Hepatocyte (in vitro differentiated cells): ENCODE measurements at regions not wholly inside any gene's neighbourhood (a gene's known extent, or its start where the extent isn't known, plus 50 kb on each side); places are given as distances from the start of the nearest gene placed in this dataset.

Experiments
- DNase-seq: peaks from one replicate; pipeline ENCODE4 v3.0.0-alpha.2; 2016; ENCODE audit warnings: low spot score
- H2AFZ ChIP-seq: fragments of 200-600 bp; sonication (generic); 2 replicates; pipeline ENCODE4 v1.6.0; 2016; ENCODE audit warnings: antibody characterized with exemption, mild to moderate bottlenecking
- H3K27ac ChIP-seq: fragments of 200-600 bp; sonication (generic); 2 replicates; pipeline ENCODE4 v1.5.1; 2016; ENCODE audit warnings: mild to moderate bottlenecking
- H3K27me3 ChIP-seq: fragments of 200-600 bp; sonication (generic); 2 replicates; pipeline ENCODE4 v1.6.1; 2016
- H3K36me3 ChIP-seq: fragments of 200-600 bp; sonication (generic); replicated peaks from 2 replicates; pipeline ENCODE4 v1.5.1; 2016; ENCODE audit warnings: low read depth; ENCODE audit not compliant: insufficient read depth
- H3K4me1 ChIP-seq: fragments of 200-600 bp; sonication (generic); 2 replicates; pipeline ENCODE4 v1.5.1; 2016; ENCODE audit warnings: mild to moderate bottlenecking, moderate library complexity; ENCODE audit not compliant: insufficient read depth
- H3K4me2 ChIP-seq: fragments of 200-600 bp; sonication (generic); 2 replicates; pipeline ENCODE4 v1.6.0; 2016
- H3K4me3 ChIP-seq: fragments of 200-600 bp; sonication (generic); 2 replicates; pipeline ENCODE4 v1.5.1; 2016; ENCODE audit warnings: mild to moderate bottlenecking
- H3K79me2 ChIP-seq: fragments of 200-600 bp; sonication (generic); 2 replicates; pipeline ENCODE4 v1.6.0; 2017; ENCODE audit warnings: mild to moderate bottlenecking
- H3K9me2 ChIP-seq: fragments of 200-600 bp; sonication (generic); replicated peaks from 2 replicates; pipeline ENCODE4 v1.6.0; 2017; ENCODE audit warnings: mild to moderate bottlenecking; ENCODE audit not compliant: insufficient read depth
- H3K9me3 ChIP-seq: fragments of 200-600 bp; sonication (generic); 2 replicates; pipeline ENCODE4 v1.5.1; 2016; ENCODE audit warnings: low read depth, mild to moderate bottlenecking
- H4K20me1 ChIP-seq: fragments of 200-600 bp; sonication (generic); 2 replicates; pipeline ENCODE4 v1.6.0; 2016; ENCODE audit warnings: mild to moderate bottlenecking; ENCODE audit not compliant: insufficient read depth, poor library complexity, severe bottlenecking
- EZH2 ChIP-seq: fragments of 200-600 bp; sonication (generic); IDR thresholded peaks from 2 replicates; pipeline ENCODE4 v1.6.1; 2016; ENCODE audit warnings: antibody characterized with exemption, mild to moderate bottlenecking, borderline replicate concordance
- EZH2phosphoT487 ChIP-seq: fragments of 200-600 bp; sonication (generic); IDR thresholded peaks from one replicate; pipeline ENCODE4 v1.6.1; 2018; ENCODE audit warnings: antibody characterized with exemption, mild to moderate bottlenecking, low read depth, moderate library complexity; ENCODE audit not compliant: unreplicated experiment, severe bottlenecking
- WGBS: methylation state at CpG from one replicate; pipeline ENCODE4 v1.1.6; 2016; ENCODE audit warnings: low lambda C conversion rate; ENCODE audit errors: missing lambda C conversion rate; 5-methylcytosine and 5-hydroxymethylcytosine counted together
- TF ChIP-seq, protein P1 (sequence below): fragments of 200-600 bp; sonication (generic); IDR thresholded peaks from 2 replicates; pipeline ENCODE4 v1.5.1; 2016; ENCODE audit warnings: antibody characterized with exemption, mild to moderate bottlenecking; ENCODE audit not compliant: poor library complexity

- no peak for DNase-seq
- Histone ChIP-seq H3K9me3 (no peaks in the 10 kb centered on the region), H4K20me1 (no peaks in the 10 kb centered on the region), H3K4me3 (no peak overlapping the region), H3K36me3 (no peaks in the 10 kb centered on the region), H3K4me1 (no peaks in the 10 kb centered on the region), H3K79me2 (no peaks in the 10 kb centered on the region), H3K27ac (no peak overlapping the region), H3K27me3 (no peaks in the 10 kb centered on the region), H3K9me2 (no peaks in the 10 kb centered on the region), H3K4me2 (no peak overlapping the region), H2AFZ (no peak overlapping the region)
- WGBS, result 96% methylated on average over 4 of the region's 4 CpGs
- TF ChIP-seq EZH2 (no peak), EZH2phosphoT487 (no peak)
- TF ChIP-seq, protein P1, sequence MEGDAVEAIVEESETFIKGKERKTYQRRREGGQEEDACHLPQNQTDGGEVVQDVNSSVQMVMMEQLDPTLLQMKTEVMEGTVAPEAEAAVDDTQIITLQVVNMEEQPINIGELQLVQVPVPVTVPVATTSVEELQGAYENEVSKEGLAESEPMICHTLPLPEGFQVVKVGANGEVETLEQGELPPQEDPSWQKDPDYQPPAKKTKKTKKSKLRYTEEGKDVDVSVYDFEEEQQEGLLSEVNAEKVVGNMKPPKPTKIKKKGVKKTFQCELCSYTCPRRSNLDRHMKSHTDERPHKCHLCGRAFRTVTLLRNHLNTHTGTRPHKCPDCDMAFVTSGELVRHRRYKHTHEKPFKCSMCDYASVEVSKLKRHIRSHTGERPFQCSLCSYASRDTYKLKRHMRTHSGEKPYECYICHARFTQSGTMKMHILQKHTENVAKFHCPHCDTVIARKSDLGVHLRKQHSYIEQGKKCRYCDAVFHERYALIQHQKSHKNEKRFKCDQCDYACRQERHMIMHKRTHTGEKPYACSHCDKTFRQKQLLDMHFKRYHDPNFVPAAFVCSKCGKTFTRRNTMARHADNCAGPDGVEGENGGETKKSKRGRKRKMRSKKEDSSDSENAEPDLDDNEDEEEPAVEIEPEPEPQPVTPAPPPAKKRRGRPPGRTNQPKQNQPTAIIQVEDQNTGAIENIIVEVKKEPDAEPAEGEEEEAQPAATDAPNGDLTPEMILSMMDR, result no peak
Observed at GRCh38 chr6:150315626-150316025, 53.2 kb upstream of the IYD start.

DNA sequence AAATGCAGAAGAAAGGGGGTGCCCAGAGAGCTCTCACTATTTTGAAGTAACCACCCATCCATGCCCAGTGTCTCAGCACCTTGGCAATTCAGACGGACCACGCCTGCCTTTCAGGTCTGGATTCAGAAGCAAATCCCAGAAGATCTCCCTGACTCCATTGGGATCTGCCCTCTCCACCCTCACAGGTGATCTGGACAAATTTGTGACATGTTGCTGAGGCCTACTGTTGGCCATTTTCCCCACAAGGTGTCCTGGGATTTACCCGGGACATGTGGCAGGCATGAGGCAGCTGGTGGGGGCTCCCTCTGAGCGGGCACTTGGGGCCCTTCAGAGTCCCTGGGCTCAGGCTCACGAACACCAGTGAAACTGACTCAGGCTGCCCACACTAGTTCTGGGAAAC, 51.9 kb upstream of the IYD start:
- H3K9me2 ChIP-seq, result no peaks in the 10 kb centered on the region
- H3K4me3 ChIP-seq, result no peak overlapping the region
- H3K36me3 ChIP-seq, result no peaks in the 10 kb centered on the region
- H3K4me1 ChIP-seq, result no peaks in the 10 kb centered on the region
- H3K79me2 ChIP-seq, result no peaks in the 10 kb centered on the region
- WGBS, result 92% methylated on average over 5 of the region's 5 CpGs
- no peak overlapping the region for H2AFZ ChIP-seq
- H4K20me1 ChIP-seq, result no peaks in the 10 kb centered on the region
- no peak for DNase-seq
- H3K27me3 ChIP-seq, result no peaks in the 10 kb centered on the region
- H3K27ac ChIP-seq, result no peak overlapping the region
- no peaks in the 10 kb centered on the region for H3K9me3 ChIP-seq
- H3K4me2 ChIP-seq, result no peak overlapping the region
- TF ChIP-seq EZH2phosphoT487, result no peak
- TF ChIP-seq, protein P1, result no peak
- TF ChIP-seq EZH2, result no peak
